SK-N-SH (cell line): ENCODE measurements at regions not wholly inside any gene's neighbourhood (a gene's known extent, or its start where the extent isn't known, plus 50 kb on each side); places are given as distances from the start of the nearest gene placed in this dataset.
"Not testable (repeated sequence)": the region's sequence is repeated elsewhere in the genome, so short reads cannot be mapped to it uniquely, and the experiment has no call there.

ENCODE experiments used
- EP300 ChIP-seq, 2 experiments: IDR thresholded peaks; 2 replicates each; pipeline versions ENCODE4 v1.4.0 to v1.6.1; 2012; ENCODE audit warnings: borderline replicate concordance in 1 of 2, low read depth in 1 of 2, low read length in 1 of 2
- NFIC ChIP-seq: IDR thresholded peaks from 2 replicates; pipeline ENCODE4 v1.4.0; 2012; ENCODE audit warnings: borderline replicate concordance
- NRF1 ChIP-seq: IDR thresholded peaks from 2 replicates; pipeline ENCODE4 v1.6.1; 2012; ENCODE audit warnings: low read depth, mild to moderate bottlenecking, low read length
- RAD21 ChIP-seq: IDR thresholded peaks from 2 replicates; pipeline ENCODE4 v1.6.1; 2012; ENCODE audit warnings: mild to moderate bottlenecking, low read length
- RXRA ChIP-seq: IDR thresholded peaks from 2 replicates; pipeline ENCODE4 v1.4.0; 2012; ENCODE audit warnings: low read depth, mild to moderate bottlenecking, borderline replicate concordance
- SMC3 ChIP-seq: IDR thresholded peaks from 2 replicates; pipeline ENCODE4 v1.6.1; 2012; ENCODE audit warnings: low read depth, low read length, improper control_type of control experiment
- TF ChIP-seq, protein P1 (sequence below): fragments of 200-600 bp; sonication (generic); IDR thresholded peaks from 2 replicates; pipeline ENCODE4 v1.6.1; 2017; ENCODE audit warnings: antibody characterized with exemption, mild to moderate bottlenecking, moderate library complexity
- TF ChIP-seq, protein P2 (sequence below): IDR thresholded peaks from 2 replicates; pipeline ENCODE4 v1.4.0; 2012; ENCODE audit warnings: low read depth

DNA sequence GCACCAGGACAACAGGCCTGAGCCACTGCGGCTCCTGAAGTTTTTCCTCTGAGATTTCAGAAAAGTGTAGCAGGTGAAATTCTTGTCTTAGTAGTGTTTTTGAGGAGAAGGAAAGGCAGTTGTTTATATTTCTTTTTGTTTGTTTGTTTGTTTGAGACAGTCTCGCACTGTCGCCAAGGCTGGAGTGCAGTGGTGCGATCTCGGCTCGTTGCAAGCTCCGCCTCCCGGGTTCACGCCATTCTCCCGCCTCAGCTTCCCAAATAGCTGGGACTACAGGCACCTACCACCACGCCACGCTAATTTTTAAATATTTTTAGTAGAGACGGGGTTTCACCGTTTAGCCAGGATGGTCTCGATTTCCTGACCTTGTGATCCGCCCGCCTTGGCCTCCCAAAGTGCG lies 454.2 kb downstream of the AASDHPPT start:
- TF ChIP-seq, protein P1, sequence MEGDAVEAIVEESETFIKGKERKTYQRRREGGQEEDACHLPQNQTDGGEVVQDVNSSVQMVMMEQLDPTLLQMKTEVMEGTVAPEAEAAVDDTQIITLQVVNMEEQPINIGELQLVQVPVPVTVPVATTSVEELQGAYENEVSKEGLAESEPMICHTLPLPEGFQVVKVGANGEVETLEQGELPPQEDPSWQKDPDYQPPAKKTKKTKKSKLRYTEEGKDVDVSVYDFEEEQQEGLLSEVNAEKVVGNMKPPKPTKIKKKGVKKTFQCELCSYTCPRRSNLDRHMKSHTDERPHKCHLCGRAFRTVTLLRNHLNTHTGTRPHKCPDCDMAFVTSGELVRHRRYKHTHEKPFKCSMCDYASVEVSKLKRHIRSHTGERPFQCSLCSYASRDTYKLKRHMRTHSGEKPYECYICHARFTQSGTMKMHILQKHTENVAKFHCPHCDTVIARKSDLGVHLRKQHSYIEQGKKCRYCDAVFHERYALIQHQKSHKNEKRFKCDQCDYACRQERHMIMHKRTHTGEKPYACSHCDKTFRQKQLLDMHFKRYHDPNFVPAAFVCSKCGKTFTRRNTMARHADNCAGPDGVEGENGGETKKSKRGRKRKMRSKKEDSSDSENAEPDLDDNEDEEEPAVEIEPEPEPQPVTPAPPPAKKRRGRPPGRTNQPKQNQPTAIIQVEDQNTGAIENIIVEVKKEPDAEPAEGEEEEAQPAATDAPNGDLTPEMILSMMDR, result not testable (repeated sequence)
- not testable (repeated sequence) for TF ChIP-seq EP300 (IDR thresholded peaks at IDR 0.05; ENCODE audit: borderline replicate concordance in 1 of 2, low read depth in 1 of 2, low read length in 1 of 2); RXRA; NFIC; NRF1; SMC3; RAD21
- TF ChIP-seq, protein P2, sequence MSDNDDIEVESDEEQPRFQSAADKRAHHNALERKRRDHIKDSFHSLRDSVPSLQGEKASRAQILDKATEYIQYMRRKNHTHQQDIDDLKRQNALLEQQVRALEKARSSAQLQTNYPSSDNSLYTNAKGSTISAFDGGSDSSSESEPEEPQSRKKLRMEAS, result not testable (repeated sequence)
